ENCODE measurements at regions not wholly inside any gene's neighbourhood (a gene's known extent, or its start where the extent isn't known, plus 50 kb on each side); places are given as distances from the start of the nearest gene placed in this dataset.

GRCh38 chr12:98126637-98127335, 388.6 kb upstream of the TMPO start:
- DNase-seq, result no peak
- TF ChIP-seq POLR2A (IDR thresholded peaks at IDR 0.05; ENCODE audit: low read length) (no peak), GATA1 (IDR thresholded peaks at IDR 0.05; ENCODE audit: low read depth, low read length) (no peak)

DNA sequence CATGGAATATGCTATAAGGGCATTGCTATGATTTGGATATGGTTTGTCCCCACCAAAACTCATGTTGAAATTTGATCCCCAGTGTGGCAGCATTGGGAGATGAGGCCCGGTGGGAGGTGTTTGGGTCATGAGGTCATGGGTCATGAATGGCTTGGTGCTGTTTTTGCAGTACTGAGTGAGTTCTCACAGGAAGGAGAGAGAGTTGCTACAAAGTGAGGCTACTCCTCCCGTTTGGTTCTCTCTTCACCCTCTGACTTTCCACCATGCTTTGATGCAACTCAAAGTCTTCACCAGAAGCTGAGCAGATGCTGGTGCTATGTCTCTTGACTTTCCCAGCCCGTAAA, 388.1 kb upstream of the TMPO start:
- DNase-seq, result no peak
- no peak for TF ChIP-seq GATA1 (IDR thresholded peaks at IDR 0.05; ENCODE audit: low read depth, low read length)
- TF ChIP-seq POLR2A (IDR thresholded peaks at IDR 0.05; ENCODE audit: low read length), result no peak

DNA sequence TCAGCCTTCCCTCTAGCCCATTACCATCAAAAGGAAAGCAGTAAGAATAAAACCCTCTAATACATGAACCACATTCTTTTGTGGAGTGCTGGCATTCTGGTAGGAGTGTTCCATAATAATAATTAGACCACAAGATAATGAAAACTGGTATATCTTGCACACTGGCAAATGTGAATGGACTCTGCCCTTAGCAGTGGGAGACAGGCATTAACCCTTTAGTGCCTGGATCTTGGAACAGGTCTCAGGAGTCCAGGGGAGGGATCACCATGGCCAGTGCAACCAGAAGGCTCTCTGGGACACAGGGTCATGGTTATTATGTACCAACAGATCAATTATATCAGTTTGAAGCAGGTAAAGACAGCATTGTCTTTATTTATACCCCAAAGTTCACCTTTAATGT, 387.5 kb upstream of the TMPO start:
- no peak for DNase-seq
- TF ChIP-seq GATA1 (IDR thresholded peaks at IDR 0.05; ENCODE audit: low read depth, low read length) (no peak), POLR2A (IDR thresholded peaks at IDR 0.05; ENCODE audit: low read length) (no peak)

DNA sequence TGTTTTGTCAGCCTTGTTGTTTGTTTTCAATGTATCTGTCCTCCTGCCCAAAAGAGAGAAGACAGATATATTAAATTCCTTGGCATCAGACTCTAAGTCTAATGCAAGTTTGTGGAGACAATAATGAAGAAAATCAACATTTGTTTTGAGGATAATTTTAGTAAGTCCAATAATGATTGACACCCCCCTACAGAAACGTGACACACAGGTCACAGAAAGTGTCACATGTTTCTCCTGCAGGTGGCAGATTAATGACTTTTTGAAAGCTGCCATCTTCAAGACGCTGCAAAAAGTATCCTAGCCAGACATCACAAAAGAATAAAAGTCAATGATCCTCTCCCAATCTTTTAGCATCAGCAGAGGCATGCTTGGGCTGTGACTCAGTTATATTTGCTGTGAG, 378.8 kb upstream of the TMPO start:
- TF ChIP-seq GATA1 (IDR thresholded peaks at IDR 0.05; ENCODE audit: low read depth, low read length), result no peak
- no peak for TF ChIP-seq POLR2A (IDR thresholded peaks at IDR 0.05; ENCODE audit: low read length)
- no peak for DNase-seq

DNA sequence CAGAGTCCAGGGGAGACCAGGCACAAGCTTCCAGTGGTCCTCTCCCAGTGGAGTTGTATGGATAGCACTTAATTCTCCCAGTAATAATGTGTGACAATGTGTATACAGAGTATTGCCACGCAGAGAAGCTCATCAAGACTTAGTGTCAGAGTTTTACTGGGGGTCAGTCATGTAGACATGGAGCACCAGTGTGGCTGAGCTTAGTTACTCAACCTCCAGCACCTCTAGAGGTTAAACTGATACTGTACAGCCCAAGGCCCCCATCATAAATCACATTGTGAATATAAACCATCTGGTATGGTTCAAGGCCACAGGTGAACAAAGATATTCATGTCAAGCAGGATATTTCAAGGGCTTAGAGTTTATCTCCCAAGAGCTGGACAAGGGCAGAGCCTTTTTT, 378.1 kb upstream of the TMPO start:
- no peak for DNase-seq
- TF ChIP-seq POLR2A (IDR thresholded peaks at IDR 0.05; ENCODE audit: low read length) (no peak), GATA1 (IDR thresholded peaks at IDR 0.05; ENCODE audit: low read depth, low read length) (no peak)

DNA sequence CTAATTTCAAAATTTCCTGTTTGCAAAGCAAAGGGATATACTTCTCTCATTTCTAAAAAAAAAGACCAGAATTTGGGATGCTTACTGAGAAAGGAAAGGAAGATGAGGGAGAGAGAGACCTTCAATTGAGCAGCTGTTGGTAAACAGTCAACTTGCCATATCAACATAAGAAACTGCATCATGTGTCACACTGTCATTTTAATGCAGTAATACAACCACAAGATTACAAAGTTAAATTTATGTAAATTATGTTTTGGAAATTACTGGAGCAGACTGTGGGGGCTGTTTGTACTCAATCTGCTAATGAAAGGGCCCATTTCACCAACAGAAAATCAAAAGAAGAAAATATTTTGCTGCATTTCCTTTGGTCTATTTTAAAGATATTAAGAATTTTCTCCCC, 370.4 kb upstream of the TMPO start:
- TF ChIP-seq GATA1 (IDR thresholded peaks at IDR 0.05; ENCODE audit: low read depth, low read length) (no peak), POLR2A (IDR thresholded peaks at IDR 0.05; ENCODE audit: low read length) (no peak)
- DNase-seq, result no peak

GRCh38 chr12:98146043-98146442, 369.3 kb upstream of the TMPO start:
- DNase-seq, result no peak
- TF ChIP-seq GATA1 (IDR thresholded peaks at IDR 0.05; ENCODE audit: low read depth, low read length) (no peak), POLR2A (IDR thresholded peaks at IDR 0.05; ENCODE audit: low read length) (no peak)

DNA sequence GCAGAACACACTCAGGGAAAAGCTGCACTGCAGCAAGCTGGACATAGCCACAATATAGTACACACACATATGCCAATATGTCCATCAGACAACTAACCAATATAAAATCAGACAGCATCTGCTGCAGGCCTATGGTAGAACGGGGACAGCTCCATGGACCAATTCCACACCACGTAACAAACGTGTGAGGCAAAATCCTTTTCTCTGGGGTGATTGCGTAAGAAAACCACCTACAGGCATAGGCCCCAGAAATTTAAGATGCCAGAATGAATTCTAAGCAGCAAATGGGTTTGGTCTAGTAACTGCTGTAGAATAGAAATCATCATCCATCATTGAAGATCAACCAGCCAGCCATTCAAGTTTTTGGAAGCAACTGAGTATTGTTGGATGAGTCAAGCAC, 368.9 kb upstream of the TMPO start:
- DNase-seq, result no peak
- no peak for TF ChIP-seq GATA1 (IDR thresholded peaks at IDR 0.05; ENCODE audit: low read depth, low read length)
- TF ChIP-seq POLR2A (IDR thresholded peaks at IDR 0.05; ENCODE audit: low read length), result no peak

DNA sequence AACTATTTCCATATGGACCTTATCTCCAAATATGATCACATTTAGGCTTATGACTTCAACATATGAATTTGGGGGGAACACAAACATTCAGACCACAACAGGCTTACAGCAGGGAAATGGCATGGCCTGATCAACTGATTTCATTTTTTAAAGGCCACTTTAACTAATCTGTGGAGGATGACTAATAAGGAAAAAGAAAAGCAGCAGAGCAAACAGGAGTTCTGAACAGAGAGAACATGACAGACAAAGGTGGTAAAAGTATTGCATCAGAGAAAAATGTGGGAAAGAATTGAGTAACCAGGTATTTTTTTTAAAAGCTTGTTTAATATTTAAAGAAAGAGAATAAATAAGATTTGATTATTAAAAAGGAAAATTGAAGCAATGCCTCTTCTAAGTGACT, 366.1 kb upstream of the TMPO start:
- no peak for TF ChIP-seq POLR2A (IDR thresholded peaks at IDR 0.05; ENCODE audit: low read length)
- TF ChIP-seq GATA1 (IDR thresholded peaks at IDR 0.05; ENCODE audit: low read depth, low read length), result no peak
- DNase-seq, result no peak

DNA sequence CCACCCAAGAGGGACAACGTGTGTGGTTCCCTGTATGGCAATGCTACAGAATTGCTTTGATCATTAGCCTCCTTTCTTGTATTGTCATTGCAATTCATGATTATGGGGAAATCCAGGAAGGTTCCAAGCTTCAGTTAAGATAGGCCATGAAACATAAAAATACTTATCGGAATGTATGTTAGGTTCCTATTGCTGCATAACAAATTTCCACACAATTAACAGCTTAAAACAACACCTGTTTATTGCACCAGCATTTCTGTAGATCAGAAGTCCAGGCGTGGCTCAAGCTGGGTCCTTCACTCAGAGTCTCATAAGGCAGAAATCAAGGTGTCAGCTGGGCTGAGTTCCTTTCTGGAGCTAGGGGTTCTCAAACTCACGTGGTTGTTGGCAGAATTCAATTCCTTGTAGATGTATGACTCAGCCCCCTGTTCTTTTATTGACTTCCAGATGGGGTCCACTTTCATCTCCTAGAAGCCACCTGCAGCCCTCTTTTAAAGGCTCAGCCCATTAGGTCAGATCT, 365.6 kb upstream of the TMPO start:
- no peak for DNase-seq
- TF ChIP-seq POLR2A (IDR thresholded peaks at IDR 0.05; ENCODE audit: low read length), result no peak
- no peak for TF ChIP-seq GATA1 (IDR thresholded peaks at IDR 0.05; ENCODE audit: low read depth, low read length)

- no peak for DNase-seq
- TF ChIP-seq POLR2A (IDR thresholded peaks at IDR 0.05; ENCODE audit: low read length) (no peak), GATA1 (IDR thresholded peaks at IDR 0.05; ENCODE audit: low read depth, low read length) (no peak)
Measured at GRCh38 chr12:98151105-98151590, 364.2 kb upstream of the TMPO start.

GRCh38 chr12:98151984-98152383, 363.4 kb upstream of the TMPO start:
- TF ChIP-seq GATA1 (IDR thresholded peaks at IDR 0.05; ENCODE audit: low read depth, low read length), result no peak
- no peak for TF ChIP-seq POLR2A (IDR thresholded peaks at IDR 0.05; ENCODE audit: low read length)
- no peak for DNase-seq

DNA sequence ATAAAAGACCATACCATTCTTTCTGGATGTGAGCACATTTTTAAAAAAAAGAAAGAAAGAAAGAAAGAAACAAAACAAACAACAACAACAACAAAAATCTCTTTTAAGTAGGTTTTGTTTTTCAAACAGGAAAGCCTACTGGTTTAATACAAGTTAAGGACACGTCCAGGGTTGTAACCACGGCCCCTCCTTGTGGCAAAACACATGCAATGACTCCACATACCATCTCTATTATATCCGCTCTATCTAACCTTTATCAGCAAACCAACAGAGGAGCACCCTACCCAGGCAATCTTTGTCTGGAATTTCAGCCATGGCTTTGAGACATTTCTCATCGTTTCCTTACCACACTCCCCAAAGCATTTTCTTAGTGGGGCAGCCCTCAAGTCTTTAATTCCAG, 360.5 kb upstream of the TMPO start:
- peak in 1 of 2 experiments; percentile 2 for DNase-seq
- TF ChIP-seq GATA1 (IDR thresholded peaks at IDR 0.05; ENCODE audit: low read depth, low read length) (no peak), POLR2A (IDR thresholded peaks at IDR 0.05; ENCODE audit: low read length) (no peak)

DNA sequence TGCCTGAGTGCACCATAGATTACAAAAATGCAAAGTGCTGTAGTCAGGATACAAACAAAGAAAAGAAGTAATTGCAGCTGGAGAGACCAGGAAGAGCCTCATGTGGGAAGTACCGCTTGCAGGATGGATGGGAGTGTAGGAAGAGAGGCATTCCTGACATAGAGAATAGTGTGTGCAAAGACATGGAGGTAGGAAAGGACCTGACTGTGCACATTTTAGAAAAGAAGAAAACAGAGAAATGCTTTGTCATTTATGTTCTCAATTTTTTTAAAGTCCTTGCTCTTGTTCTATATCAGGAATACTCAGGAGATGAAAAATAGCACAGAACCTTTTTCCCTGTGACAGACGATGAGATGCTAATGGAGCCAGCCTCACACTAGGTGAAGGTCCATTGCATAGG, 358.7 kb upstream of the TMPO start:
- no peak for DNase-seq
- TF ChIP-seq POLR2A (IDR thresholded peaks at IDR 0.05; ENCODE audit: low read length) (no peak), GATA1 (IDR thresholded peaks at IDR 0.05; ENCODE audit: low read depth, low read length) (no peak)

DNA sequence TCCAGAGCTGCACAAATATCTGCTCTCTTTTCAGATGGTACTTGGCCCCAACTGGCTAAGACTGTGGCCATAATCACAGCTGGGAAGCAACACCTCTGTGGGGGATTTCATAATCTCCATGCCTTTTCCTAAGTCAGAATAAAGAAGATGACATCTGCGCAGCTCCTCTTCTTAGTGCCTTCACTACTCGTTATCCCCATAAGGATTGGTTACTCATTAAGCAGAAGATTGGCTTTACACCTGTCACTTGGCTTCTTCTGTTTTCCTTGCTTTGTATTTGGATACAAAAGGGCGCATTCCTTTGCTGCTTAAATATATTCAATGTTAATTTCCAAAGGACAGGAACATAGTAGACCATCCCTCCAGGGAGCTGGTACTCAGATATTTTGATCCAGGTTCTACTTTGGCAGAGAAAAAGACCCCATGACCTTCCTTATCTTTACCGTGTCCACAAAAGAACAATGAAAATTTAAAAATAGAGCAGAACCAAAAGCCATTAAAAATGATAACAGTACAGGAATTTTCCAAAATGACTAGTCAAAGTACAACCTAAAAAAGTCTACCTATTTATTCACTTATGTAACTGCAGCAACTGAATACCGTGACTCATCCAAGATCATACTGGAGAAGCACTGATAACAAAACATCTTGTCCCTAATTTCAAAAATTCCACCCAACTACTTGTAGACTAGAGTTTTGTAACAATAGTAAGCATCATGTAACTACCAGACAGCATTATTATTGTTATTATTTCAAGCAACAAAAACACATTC, 352.3 kb upstream of the TMPO start:
- TF ChIP-seq POLR2A (IDR thresholded peaks at IDR 0.05; ENCODE audit: low read length) (no peak), GATA1 (IDR thresholded peaks at IDR 0.05; ENCODE audit: low read depth, low read length) (no peak)
- no peak for DNase-seq
